Transverse colon (tissue), 3 donors: ENCODE measurements at regions not wholly inside any gene's neighbourhood (a gene's known extent, or its start where the extent isn't known, plus 50 kb on each side); places are given as distances from the start of the nearest gene placed in this dataset.

ENCODE experiments used
- EP300 ChIP-seq: sonication (generic); formaldehyde crosslinking; IDR thresholded peaks from one replicate; pipeline ENCODE4 v1.6.1; 2017; ENCODE audit warnings: antibody characterized with exemption, low read depth
- TF ChIP-seq, protein P1 (sequence below), 5 experiments: fragments of 200-600 bp in 3 of 5; fragments of 450-650 bp in 2 of 5; sonication (generic) in 3 of 5; IDR thresholded peaks; 1 replicate in 2 of 5; 2 replicates in 3 of 5; pipeline ENCODE4 v1.5.1; 2016 to 2017; ENCODE audit warnings: antibody characterized with exemption in 5 of 5, inconsistent platforms in 3 of 5, mild to moderate bottlenecking in 2 of 5, moderate library complexity in 1 of 5

DNA sequence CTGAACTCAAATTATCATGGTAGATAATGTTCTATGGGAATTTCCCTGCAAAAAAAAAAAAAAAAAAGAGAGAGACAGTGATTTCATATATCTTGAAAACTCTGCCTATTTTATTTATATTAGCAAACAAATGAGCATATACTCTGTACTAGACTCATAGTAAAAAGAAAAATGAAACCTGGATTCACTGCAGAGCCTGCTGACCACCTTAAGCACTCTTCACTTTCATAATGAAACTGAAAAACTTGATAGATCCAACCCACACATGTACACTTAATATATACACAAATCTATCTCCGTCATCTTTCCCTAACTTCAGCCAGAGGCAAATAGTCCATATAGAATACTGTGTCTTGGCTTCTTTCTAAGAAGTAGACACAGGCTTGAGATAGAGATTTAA lies 226.1 kb upstream of the KCNIP4 start:
- no peak for TF ChIP-seq EP300
- TF ChIP-seq, protein P1, sequence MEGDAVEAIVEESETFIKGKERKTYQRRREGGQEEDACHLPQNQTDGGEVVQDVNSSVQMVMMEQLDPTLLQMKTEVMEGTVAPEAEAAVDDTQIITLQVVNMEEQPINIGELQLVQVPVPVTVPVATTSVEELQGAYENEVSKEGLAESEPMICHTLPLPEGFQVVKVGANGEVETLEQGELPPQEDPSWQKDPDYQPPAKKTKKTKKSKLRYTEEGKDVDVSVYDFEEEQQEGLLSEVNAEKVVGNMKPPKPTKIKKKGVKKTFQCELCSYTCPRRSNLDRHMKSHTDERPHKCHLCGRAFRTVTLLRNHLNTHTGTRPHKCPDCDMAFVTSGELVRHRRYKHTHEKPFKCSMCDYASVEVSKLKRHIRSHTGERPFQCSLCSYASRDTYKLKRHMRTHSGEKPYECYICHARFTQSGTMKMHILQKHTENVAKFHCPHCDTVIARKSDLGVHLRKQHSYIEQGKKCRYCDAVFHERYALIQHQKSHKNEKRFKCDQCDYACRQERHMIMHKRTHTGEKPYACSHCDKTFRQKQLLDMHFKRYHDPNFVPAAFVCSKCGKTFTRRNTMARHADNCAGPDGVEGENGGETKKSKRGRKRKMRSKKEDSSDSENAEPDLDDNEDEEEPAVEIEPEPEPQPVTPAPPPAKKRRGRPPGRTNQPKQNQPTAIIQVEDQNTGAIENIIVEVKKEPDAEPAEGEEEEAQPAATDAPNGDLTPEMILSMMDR (IDR thresholded peaks at IDR 0.05) = no peak
